IPS-20b (cell line): ENCODE measurements at regions not wholly inside any gene's neighbourhood (a gene's known extent, or its start where the extent isn't known, plus 50 kb on each side); places are given as distances from the start of the nearest gene placed in this dataset.

Experiments
- H3K27ac ChIP-seq: one replicate; pipeline ENCODE4 v1.5.1; 2013; ENCODE audit warnings: low read length
- H3K27me3 ChIP-seq: 2 replicates; pipeline ENCODE4 v1.6.1; 2013; ENCODE audit warnings: mild to moderate bottlenecking, low read length, inconsistent platforms; ENCODE audit not compliant: insufficient read depth
- H3K36me3 ChIP-seq: 2 replicates; pipeline ENCODE4 v1.6.1; 2013; ENCODE audit warnings: low read depth, mild to moderate bottlenecking, inconsistent platforms, low read length, moderate library complexity; ENCODE audit not compliant: insufficient read depth
- H3K4me1 ChIP-seq: 2 replicates; pipeline ENCODE4 v1.6.1; 2013; ENCODE audit warnings: mild to moderate bottlenecking, control low read depth, inconsistent platforms, low read length, moderate library complexity; ENCODE audit not compliant: insufficient read depth
- H3K4me3 ChIP-seq: 2 replicates; pipeline ENCODE4 v1.5.1; 2013; ENCODE audit warnings: mild to moderate bottlenecking, low read length, inconsistent platforms
- H3K9ac ChIP-seq: 2 replicates; pipeline ENCODE4 v1.6.1; 2013; ENCODE audit warnings: low read depth, mild to moderate bottlenecking, inconsistent platforms, low read length, moderate library complexity
- H3K9me3 ChIP-seq: 2 replicates; pipeline ENCODE4 v1.6.1; 2013; ENCODE audit warnings: mild to moderate bottlenecking, low read depth, low read length, inconsistent platforms; ENCODE audit not compliant: insufficient read depth

DNA sequence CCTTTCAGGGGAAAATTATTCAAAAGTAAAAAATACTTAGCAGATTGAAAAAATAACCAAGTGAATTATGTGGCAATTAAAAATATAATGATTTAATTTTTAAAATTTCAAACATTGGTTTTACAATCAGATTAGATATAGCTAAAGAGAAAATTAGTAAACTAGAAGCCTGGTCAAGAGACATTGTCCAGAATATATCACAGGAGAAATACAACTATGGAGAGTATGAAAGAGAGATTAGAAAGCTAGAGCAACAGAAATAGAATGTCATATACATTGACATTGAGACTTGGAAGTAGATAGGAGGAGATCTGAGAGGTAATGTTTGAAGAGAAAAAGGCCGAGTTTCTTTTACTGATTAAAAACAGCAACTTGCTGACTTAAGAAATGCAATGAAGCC, 476.4 kb upstream of the SLC10A2 start:
- H3K4me3 ChIP-seq: no peak overlapping the region
- no peak overlapping the region for H3K27ac ChIP-seq
- no peak overlapping the region for H3K9ac ChIP-seq
- peaks cover 18% of the 10 kb centered on the region for H3K9me3 ChIP-seq
- H3K4me1 ChIP-seq: no peaks in the 10 kb centered on the region
- no peaks in the 10 kb centered on the region for H3K27me3 ChIP-seq
- H3K36me3 ChIP-seq: no peaks in the 10 kb centered on the region

DNA sequence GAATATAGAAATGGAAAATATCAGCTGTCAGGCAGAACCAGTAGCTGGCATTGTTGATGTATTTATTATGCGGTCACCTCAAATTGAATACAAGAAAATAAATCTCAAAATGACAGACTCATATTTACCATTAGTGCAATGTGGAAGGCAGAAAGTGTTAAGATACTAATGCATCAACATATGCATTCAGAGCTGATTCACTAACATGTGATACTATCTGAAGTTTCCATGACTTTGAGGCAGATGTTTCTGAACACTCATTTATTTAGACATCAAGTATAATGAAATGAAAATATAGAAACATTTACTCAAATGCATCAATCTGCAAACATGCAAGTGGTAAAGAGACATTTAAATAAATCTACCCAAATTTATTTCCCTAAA, 474.2 kb upstream of the SLC10A2 start:
- Histone ChIP-seq H3K9me3 (peaks cover 18% of the 10 kb centered on the region), H3K4me3 (no peak overlapping the region), H3K27ac (no peak overlapping the region), H3K36me3 (no peaks in the 10 kb centered on the region), H3K4me1 (no peaks in the 10 kb centered on the region), H3K27me3 (no peaks in the 10 kb centered on the region), H3K9ac (no peak overlapping the region)

DNA sequence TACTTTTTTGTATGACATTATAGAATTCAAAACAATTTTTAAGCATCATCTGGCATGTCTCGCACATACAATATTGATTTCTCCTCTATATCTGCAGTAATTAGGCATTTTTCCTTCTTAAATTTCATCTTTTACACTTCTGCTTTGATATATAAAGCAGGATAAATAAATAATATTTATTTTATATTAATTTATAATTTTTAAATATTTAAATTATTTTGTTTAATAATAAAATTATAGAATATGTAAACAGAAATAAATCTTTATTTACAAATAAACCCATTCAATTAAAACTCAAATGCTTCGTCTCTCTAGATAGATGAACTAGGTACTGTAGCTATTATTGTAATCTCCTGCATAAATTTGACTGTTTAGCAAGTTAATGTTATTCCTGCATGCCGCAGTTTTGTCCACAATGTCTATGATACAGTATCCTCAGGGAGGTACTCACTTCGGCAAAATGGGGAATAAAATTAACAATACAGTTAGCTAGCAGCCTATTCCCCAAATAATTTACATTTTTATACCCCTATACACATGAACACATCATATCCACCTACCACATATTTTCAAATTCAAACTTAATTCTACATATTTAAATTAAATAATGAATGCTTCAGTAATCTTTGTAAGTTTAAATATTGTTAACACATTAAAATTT, 473.6 kb upstream of the SLC10A2 start:
- no peaks in the 10 kb centered on the region for H3K27me3 ChIP-seq
- peaks cover 14% of the 10 kb centered on the region for H3K9me3 ChIP-seq
- no peaks in the 10 kb centered on the region for H3K4me1 ChIP-seq
- H3K27ac ChIP-seq: no peak overlapping the region
- no peaks in the 10 kb centered on the region for H3K36me3 ChIP-seq
- H3K9ac ChIP-seq: no peak overlapping the region
- no peak overlapping the region for H3K4me3 ChIP-seq

DNA sequence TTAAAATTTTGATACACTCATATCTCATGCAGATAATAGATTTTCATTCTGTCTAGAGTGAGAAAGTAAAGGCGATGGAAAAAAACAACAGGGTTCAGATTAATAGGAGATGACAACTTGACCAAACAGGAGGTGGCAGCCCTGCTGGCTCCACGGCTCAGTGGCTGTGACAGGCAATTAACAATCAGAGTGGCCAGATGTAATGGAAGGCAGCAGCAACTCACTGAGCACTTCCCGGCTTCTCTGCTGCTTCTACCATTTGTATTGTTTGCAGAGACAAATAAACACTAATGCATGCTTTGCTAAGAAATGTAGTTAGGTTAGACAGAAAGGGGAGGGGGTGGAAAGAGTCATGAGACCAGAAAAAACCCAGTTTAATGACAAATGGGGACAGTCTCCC, 473.0 kb upstream of the SLC10A2 start:
- no peaks in the 10 kb centered on the region for H3K4me1 ChIP-seq
- H3K4me3 ChIP-seq: no peak overlapping the region
- H3K27me3 ChIP-seq: no peaks in the 10 kb centered on the region
- no peak overlapping the region for H3K9ac ChIP-seq
- H3K36me3 ChIP-seq: no peaks in the 10 kb centered on the region
- H3K27ac ChIP-seq: no peak overlapping the region
- peaks cover 8% of the 10 kb centered on the region for H3K9me3 ChIP-seq

DNA sequence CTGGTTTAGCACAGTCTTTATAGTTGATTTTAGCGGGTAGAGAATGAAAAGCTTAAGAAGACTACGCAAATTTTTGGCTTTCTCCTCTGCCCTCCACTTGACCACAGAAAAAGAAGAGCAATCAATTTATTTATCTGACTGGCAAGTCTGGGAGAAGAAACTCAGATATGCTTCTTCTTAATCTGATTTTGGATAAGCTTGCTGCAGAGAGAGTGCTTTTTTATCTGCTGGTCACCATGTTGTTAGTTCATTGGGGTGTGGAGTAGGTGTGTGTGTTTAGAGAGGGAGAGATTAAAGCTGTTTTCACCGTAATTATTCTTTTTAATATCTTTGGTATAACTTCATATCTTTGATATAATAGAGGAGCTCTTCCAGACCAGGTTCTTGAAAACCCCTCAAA, 471.4 kb upstream of the SLC10A2 start:
- Histone ChIP-seq H3K27ac (no peak overlapping the region), H3K9me3 (no peaks in the 10 kb centered on the region; the same call in 1 of the 2 replicates), H3K4me1 (no peaks in the 10 kb centered on the region), H3K4me3 (no peak overlapping the region), H3K9ac (no peak overlapping the region), H3K27me3 (no peaks in the 10 kb centered on the region), H3K36me3 (no peaks in the 10 kb centered on the region)

DNA sequence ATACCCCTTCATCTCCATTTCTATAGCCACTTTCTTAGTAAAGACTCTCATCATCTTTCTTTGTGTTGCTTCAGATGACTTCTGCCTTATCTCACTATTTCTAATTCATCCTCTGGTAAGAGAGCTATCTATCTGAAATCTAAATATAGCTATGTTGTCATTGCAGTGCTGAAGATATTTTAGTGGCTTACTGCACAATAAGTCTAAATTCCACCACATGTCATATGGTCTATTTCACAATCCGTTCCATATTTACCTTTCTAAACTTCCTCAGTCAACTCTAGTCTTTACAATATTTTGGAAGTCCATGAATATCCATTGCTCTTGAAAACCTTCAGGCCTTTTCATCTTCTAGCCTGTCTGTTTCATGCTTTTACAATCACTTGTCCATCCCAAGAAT, 465.1 kb upstream of the SLC10A2 start:
- H3K4me1 ChIP-seq: no peaks in the 10 kb centered on the region
- H3K4me3 ChIP-seq: no peak overlapping the region
- H3K9me3 ChIP-seq: no peaks in the 10 kb centered on the region
- H3K27ac ChIP-seq: no peak overlapping the region
- H3K36me3 ChIP-seq: no peaks in the 10 kb centered on the region
- H3K27me3 ChIP-seq: no peaks in the 10 kb centered on the region
- H3K9ac ChIP-seq: no peak overlapping the region

DNA sequence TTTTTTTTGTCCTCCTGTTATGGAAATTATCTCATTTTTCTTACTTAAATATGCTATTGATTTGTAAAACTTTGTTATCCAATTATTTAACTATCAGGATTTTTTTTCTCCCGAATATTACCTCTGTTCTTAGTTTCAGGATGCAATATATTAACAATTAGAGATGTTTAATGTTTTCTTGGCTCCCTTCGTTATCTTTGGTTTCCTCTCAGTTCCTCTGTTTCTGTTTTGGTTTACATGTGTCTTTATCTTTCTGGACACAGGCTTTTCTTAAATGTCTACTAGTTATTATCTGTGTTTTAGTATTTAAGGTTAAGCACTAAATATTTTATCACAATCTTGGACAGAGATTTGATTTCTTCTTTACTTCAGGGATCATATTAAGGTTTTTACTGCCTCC, 462.2 kb upstream of the SLC10A2 start:
- Histone ChIP-seq H3K9me3 (no peaks in the 10 kb centered on the region), H3K27ac (no peak overlapping the region), H3K9ac (no peak overlapping the region), H3K36me3 (no peaks in the 10 kb centered on the region), H3K4me3 (no peak overlapping the region), H3K4me1 (no peaks in the 10 kb centered on the region), H3K27me3 (no peaks in the 10 kb centered on the region)

DNA sequence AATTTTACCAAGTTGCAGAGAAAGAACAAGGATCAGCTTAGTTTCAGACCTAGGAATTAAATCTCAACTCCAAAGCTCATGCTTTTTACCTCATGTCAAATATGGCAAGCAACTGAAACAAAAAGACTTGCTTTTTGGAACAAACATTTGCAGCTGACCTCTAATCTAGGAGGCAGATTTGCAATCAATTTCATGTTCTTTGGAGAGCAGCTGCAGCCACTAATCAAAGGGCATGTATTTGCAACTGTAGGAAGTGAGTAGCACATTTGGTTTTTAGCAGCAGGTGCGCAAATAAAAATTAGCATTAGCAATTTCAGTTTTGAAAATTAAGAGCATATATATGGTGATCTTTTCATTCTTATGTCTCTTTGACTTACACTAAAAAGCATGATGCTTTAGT, 459.3 kb upstream of the SLC10A2 start:
- H3K27ac ChIP-seq: no peak overlapping the region

DNA sequence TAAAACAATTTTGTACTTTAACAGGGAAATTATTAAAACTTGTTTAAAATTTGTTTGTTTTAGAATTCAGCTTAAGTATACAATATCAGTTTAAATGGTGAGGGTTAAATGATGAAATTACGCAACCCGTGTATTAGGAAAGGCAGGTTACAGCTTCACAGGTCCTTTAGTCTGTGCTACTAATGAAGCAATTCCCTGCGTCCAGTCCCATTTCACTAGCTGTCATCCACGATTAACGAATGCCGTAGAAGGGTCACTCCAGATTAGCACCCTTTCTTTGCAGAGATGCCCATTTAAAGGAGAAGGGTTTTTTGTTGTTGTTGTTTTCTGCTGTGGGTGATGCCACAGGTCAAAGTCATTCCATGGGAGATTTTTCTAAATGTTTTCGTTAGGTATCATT, 457.6 kb upstream of the SLC10A2 start:
- no peaks in the 10 kb centered on the region for H3K36me3 ChIP-seq
- H3K9me3 ChIP-seq: no peaks in the 10 kb centered on the region
- H3K4me3 ChIP-seq: no peak overlapping the region
- H3K9ac ChIP-seq: no peak overlapping the region
- H3K4me1 ChIP-seq: no peaks in the 10 kb centered on the region
- H3K27ac ChIP-seq: no peak overlapping the region
- H3K27me3 ChIP-seq: no peaks in the 10 kb centered on the region

More for the DNA sequence above, 459.3 kb upstream of the SLC10A2 start:
- no peak overlapping the region for H3K4me3 ChIP-seq
- no peaks in the 10 kb centered on the region for H3K27me3 ChIP-seq
- no peaks in the 10 kb centered on the region for H3K4me1 ChIP-seq
- H3K9me3 ChIP-seq: no peaks in the 10 kb centered on the region
- no peak overlapping the region for H3K9ac ChIP-seq
- no peaks in the 10 kb centered on the region for H3K36me3 ChIP-seq

DNA sequence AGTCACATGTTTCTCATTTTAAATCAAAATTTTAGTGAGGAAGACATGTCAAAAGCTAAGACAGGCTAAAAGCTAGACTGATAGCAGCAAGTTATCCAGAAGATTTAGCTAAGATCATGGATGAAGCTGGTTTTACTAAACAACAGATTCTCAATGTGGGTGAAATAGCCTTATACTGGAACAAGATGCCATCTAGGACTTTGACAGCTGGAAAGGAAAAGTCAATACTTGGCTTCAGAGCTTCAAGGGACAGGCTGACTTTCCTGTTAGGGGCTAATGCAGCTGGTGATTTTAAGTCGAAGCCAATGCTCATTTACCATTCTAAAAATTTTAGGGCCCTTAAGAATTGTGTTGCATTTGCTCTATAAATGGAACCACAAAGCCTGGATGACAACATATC, 455.3 kb upstream of the SLC10A2 start:
- Histone ChIP-seq H3K27ac (no peak overlapping the region), H3K4me3 (no peak overlapping the region), H3K27me3 (no peaks in the 10 kb centered on the region), H3K4me1 (no peaks in the 10 kb centered on the region), H3K9ac (no peak overlapping the region), H3K9me3 (no peaks in the 10 kb centered on the region), H3K36me3 (no peaks in the 10 kb centered on the region)

DNA sequence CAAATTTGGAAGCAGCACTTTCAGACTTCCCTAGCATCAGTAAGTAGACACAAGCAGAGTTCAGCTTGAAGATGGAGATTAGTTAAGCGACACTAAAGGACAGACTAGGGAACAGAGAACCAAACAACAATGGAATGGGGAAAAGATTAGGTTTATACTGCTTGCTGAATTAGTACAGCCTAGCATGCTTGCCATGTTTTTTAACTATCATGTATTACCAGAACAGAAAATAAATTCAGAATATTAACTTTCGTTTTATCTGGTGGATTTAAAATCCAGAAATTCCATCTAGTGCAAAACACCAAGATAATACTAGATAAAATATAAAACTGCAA, 451.5 kb upstream of the SLC10A2 start:
- Histone ChIP-seq H3K4me3 (no peak overlapping the region), H3K4me1 (peaks cover 8% of the 10 kb centered on the region; the same call in 1 of the 2 replicates), H3K36me3 (no peaks in the 10 kb centered on the region), H3K27ac (no peak overlapping the region), H3K9me3 (no peaks in the 10 kb centered on the region), H3K27me3 (no peaks in the 10 kb centered on the region), H3K9ac (no peak overlapping the region)

DNA sequence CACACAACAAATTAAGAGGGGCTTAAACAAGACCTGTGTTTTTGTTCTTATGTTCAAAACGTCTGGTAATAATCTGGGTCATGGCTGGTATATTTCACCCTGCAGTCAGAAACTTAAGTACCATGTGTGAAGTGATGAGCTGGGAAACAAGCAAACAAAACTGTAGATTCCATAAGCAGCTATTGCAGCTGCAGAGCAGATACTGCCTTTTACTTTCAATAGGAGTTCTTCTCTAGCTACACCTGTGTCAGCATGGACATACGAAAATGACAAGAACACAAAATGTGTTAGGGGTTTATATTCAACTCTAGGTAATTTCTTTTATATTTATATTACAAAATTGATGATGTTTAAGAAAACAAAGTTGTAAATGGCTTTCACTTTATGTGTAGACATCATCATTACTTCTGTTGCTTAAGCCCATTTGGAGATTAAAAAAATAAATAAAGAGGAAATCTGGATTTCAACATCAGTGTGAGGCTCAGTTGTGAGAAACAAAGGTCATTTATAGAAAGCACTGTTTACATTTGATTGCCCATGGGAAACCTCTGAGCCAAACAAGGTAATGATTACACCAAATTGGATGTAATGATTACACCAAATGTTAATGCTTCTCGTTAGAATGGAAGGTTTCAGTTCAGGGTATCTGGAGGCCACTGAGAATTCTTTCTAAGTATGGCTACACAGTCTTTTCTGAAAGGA, 451.0 kb upstream of the SLC10A2 start:
- Histone ChIP-seq H3K4me3 (no peak overlapping the region), H3K27ac (no peak overlapping the region), H3K4me1 (peaks cover 8% of the 10 kb centered on the region; the same call in 1 of the 2 replicates), H3K27me3 (no peaks in the 10 kb centered on the region), H3K9me3 (no peaks in the 10 kb centered on the region), H3K9ac (no peak overlapping the region), H3K36me3 (no peaks in the 10 kb centered on the region)
